HL-60/S4 (cell line): ENCODE measurements at regions not wholly inside any gene's neighbourhood (a gene's known extent, or its start where the extent isn't known, plus 50 kb on each side); places are given as distances from the start of the nearest gene placed in this dataset.
"Not testable (repeated sequence)": the region's sequence is repeated elsewhere in the genome, so short reads cannot be mapped to it uniquely, and the experiment has no call there.

ENCODE experiments used
- in situ Hi-C: fragments of 300-500 bp; cut with MboI; formaldehyde crosslinking; loops from 2 replicates; pipeline ENCODE4 v1.14.3; 2022; ENCODE audit warnings: low sequenced_read_pairs

GRCh38 chr7:39758234-39758970 lies 135.0 kb downstream of the RALA start:
- in situ Hi-C loops: no loop called here

GRCh38 chr7:39761449-39761848 lies 138.1 kb downstream of the RALA start:
- in situ Hi-C loops: no loop called here

DNA sequence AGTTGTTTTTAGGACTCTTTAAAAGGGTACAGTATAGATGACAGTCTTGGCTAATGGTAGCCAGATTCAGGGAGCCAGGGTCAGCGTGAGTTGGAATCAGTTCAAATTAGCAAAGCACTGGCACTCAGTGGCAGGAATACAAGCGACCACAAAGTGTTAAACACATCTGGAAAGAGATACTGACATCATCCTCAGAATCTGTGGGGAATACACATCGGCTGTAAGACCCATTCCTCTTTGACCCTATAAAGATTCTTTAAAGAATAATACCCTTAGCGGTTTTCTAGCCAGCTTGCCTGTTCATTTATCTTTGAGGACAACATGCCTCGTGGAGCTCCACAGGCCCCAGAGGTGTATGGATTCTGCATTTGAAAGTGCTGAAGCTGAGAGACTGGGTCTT lies 139.1 kb downstream of the RALA start:
- in situ Hi-C loops: not testable (repeated sequence)

DNA sequence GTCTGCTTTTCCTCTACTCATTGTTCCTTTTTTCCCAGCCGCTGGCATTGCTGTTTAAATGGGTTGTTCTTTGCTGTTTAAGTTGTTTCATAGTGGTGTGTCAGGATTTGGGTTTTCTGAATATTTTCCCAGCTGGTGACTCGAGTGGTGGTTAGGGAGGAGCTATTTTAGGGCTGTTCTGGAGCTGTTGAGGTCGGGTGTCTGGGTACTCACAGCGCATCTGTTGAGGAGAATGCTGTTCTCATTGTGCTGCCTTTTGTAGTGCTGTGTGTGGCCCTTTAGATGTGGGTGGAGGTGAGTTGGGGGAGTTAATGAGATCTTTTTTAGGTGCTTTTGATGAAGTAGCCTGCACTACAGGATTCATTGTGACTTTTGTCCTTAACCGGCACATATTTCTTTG lies 139.5 kb downstream of the RALA start:
- in situ Hi-C loops: not testable (repeated sequence)

DNA sequence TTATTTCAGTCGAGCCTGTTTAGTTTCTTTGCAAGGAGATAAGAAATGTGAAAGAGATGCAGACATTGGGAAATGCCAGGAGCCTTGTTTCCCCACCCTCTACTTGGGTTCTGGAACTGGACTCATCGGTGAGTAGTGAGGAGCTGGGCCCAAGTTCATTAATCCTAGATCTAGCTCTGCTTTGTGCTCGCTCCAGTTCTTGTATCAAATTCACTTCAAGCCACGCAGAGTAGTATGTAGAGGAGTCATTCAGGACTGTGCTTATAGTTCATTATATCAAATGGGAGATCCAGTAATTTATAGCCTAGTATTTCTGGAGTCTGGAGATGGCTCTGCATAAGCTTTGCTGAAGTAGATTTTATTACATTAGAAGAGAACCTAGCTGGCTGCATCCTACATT lies 142.5 kb downstream of the RALA start:
- in situ Hi-C loops: not testable (repeated sequence)

DNA sequence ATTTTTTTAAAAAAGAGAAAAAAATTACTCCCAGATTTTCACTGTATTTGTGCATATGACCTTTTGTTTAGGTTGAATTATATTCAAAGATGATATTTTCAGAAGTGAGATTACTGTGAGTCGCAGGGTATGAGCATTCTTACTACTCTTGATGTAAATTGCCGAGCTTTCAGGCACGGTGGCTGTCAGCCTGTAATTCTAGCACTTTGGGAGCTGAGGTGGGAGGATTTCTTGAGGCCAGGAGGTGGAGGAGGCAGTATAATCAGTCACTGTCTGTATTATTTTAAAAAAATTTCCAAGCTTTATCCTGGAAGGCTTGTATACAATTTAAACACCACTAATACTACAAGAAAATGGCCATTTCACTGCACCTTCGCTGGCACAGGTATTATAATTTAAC lies 145.1 kb downstream of the RALA start:
- in situ Hi-C loops: not testable (repeated sequence)

DNA sequence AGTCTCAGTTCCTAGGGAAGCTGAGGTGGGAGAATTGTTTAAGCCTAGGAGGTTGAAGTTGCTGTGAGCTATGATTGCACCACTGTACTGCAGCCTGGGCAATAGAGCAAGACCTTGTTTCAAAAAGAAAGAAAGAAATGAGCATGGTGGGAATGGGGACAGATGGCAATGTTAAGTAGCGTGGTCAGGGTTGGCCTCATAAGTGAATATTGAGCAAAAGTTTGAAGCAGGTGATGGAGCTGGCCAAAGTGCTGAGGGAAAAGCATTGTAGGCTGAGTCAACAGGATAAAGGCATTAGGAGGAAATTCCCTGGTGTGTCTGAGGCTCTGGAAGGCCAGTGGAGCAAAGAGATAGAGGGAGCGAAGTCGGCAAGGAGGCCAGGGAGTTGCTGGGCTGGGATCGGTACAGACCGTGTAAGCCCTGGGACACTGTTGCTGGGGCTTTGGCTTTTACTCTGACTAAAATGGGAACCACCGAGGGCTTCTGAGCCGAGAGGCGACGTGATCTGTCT lies 151.0 kb downstream of the RALA start:
- in situ Hi-C loops: not testable (repeated sequence)

- in situ Hi-C loops: not testable (repeated sequence)
These were observed 158.2 kb downstream of the RALA start for GRCh38 chr7:39781557-39781956.

GRCh38 chr7:39786440-39786839 lies 163.1 kb downstream of the RALA start:
- in situ Hi-C loops: not testable (repeated sequence)

GRCh38 chr7:39791035-39791434 lies 159.0 kb upstream of the CDK13 start:
- in situ Hi-C loops: not testable (repeated sequence)

- in situ Hi-C loops: not testable (repeated sequence)
These were observed 158.1 kb upstream of the CDK13 start for GRCh38 chr7:39791911-39792310.

GRCh38 chr7:39793026-39793425 lies 157.0 kb upstream of the CDK13 start:
- in situ Hi-C loops: not testable (repeated sequence)

DNA sequence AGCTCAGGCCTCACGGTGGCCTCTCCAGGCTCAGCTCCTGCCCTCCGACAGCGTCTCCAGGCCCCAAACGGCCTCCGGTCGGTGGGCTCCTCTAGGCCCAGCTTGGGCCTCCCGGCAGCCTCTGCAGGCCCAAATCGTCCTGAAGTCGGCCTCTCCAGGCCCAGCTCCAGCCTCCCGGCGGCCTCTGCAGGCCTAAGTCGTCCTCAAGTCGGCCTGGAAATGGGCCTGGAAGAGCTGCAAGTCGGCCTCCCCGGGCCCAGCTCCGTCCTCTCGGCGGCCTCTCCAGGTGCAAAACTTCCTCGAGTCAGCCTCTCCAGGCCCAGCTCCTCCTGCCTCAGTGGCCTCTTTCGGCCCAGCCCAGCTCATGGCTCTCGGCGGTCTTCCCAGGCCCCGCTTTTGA lies 156.2 kb upstream of the CDK13 start:
- in situ Hi-C loops: not testable (repeated sequence)

GRCh38 chr7:39796947-39797346 lies 153.1 kb upstream of the CDK13 start:
- in situ Hi-C loops: not testable (repeated sequence)

- in situ Hi-C loops: not testable (repeated sequence)
These were observed 152.0 kb upstream of the CDK13 start for GRCh38 chr7:39798077-39798476.

DNA sequence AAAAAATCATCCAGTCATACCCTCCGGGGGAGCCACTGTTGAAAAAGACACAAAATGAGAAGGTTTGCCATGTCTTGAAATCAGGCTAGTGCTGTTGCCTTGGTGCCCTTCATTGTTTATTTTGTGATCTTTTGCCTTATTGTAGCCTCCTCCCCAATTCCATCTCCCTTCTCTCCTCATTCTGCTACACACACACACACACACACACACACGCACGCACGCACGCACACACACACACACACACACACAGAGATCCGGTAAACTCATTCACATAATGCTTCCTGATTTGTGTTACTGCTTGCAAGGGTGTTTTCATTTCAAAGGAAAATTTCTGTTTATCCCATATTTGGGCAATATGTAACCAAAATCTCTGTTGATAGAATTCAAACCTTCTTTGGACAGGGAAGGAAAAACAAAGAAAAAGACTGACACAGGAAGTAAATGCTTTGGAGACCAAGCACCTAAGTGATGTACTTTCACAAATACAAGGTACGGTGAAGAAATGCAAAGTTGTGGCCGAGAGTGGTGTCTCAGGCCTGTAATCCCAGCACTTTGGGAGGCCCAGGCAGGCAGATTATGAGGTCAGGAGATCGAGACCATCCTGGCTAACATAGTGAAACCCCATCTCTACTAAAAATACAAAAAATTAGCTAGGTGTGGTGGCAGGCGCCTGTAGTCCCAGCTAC lies 141.1 kb upstream of the CDK13 start:
- in situ Hi-C loops: no loop called here

- in situ Hi-C loops: no loop called here
These were observed 139.8 kb upstream of the CDK13 start for GRCh38 chr7:39810204-39810642.

DNA sequence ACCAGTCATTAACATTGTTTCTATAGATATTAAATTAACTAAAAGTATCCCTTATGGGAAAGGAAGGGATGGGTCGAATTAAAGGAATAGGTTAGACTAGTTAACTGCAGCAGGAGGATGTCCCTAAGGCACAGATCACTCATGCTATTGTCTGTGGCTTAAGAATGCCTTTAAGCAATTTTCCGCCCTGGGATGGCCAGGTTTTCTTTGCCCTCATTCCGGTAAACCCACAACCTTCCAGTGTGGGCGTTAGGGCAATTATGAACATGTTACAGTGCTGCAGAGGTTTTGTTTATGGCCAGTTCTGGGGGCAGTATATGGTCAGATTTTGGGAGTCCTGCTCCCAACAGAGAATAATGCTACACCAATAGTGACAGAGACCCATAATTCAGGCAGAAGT lies 139.3 kb upstream of the CDK13 start:
- in situ Hi-C loops: no loop called here

- in situ Hi-C loops: no loop called here
These were observed 138.9 kb upstream of the CDK13 start for GRCh38 chr7:39811161-39811614.

GRCh38 chr7:39816462-39817060 lies 133.5 kb upstream of the CDK13 start:
- in situ Hi-C loops: no loop called here

DNA sequence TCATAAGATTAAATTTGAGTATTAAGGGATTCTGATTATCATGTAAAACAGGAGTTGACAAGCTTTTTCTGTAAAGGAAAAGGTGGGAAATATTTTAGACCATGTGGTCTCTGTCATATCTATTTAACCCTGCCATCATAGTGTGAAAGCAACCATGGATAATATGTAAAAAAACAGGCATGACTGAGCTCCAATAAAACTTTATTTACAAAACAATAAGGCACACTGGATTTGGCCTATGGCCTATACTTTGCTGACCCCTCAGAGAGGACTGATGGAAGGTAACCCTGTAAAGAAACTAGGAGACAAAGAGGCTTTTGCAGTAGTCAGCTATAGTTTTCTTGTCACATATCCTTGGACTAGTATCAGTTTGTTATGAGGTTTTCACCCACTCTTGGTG lies 130.5 kb upstream of the CDK13 start:
- in situ Hi-C loops: no loop called here
